ENCODE measurements at regions not wholly inside any gene's neighbourhood (a gene's known extent, or its start where the extent isn't known, plus 50 kb on each side); places are given as distances from the start of the nearest gene placed in this dataset.
A peak's percentile ranks its signal among the peaks of the same experiment; 100 is the strongest.

- H3K36me3 ChIP-seq (ENCODE audit: control insufficient read depth in 1 of 2, insufficient read depth in 2 of 2, low read length in 2 of 2) = no peaks in the 10 kb centered on the region
- BruUV-seq (replicated peaks) = no TSS peak
- H3K9me3 ChIP-seq (ENCODE audit: control insufficient read depth in 1 of 2, insufficient read depth in 1 of 2, low read depth in 1 of 2, low read length in 2 of 2) = no peaks in the 10 kb centered on the region
- H4K20me1 ChIP-seq (ENCODE audit: insufficient read depth) = no peaks in the 10 kb centered on the region
- ChIA-PET RAD21 (ENCODE audit: low non-redundant PET in 1 of 2, low total read pairs in 2 of 2, uncharacterized antibody in 2 of 2, unreplicated experiment in 2 of 2) (no interaction called here), CTCF (no interaction called here), POLR2A (interaction anchor here (2.0 to 3.2 kb wide), 2 partner anchors 10 to 68 kb away, joined by 6 to 20 read pairs; no protein-coding TSS in a partner anchor)
- H3K4me2 ChIP-seq (ENCODE audit: low read length) = peak overlapping the region; percentile 52
- intact Hi-C loops (cut with micrococcal nuclease) = no loop called here
- no peak for DNase-seq (ENCODE audit: low read depth, low spot score)
- no peaks in the 10 kb centered on the region for H3K9me2 ChIP-seq (ENCODE audit: insufficient read depth)
- H3K27me3 ChIP-seq (ENCODE audit: insufficient read depth, low read length) = no peaks in the 10 kb centered on the region
- no peak for ATAC-seq
- H3K4me1 ChIP-seq (ENCODE audit: control insufficient read depth in 1 of 2, insufficient read depth in 2 of 2, low read length in 2 of 2) = peaks cover 75 to 88% of the 10 kb centered on the region in 2 experiments
- H3K27ac ChIP-seq (ENCODE audit: low read depth, low read length) = peak overlapping the region; percentile 63
- no peak overlapping the region for H3K4me3 ChIP-seq (replicated peaks in 1 of 2; ENCODE audit: low read depth in 1 of 2, low read length in 2 of 2)
- H3K9ac ChIP-seq (ENCODE audit: low read length) = peak overlapping the region; percentile 36
- H2AFZ ChIP-seq (ENCODE audit: low read depth, low read length, poor library complexity, severe bottlenecking) = no peak overlapping the region
- TF ChIP-seq, protein P1, sequence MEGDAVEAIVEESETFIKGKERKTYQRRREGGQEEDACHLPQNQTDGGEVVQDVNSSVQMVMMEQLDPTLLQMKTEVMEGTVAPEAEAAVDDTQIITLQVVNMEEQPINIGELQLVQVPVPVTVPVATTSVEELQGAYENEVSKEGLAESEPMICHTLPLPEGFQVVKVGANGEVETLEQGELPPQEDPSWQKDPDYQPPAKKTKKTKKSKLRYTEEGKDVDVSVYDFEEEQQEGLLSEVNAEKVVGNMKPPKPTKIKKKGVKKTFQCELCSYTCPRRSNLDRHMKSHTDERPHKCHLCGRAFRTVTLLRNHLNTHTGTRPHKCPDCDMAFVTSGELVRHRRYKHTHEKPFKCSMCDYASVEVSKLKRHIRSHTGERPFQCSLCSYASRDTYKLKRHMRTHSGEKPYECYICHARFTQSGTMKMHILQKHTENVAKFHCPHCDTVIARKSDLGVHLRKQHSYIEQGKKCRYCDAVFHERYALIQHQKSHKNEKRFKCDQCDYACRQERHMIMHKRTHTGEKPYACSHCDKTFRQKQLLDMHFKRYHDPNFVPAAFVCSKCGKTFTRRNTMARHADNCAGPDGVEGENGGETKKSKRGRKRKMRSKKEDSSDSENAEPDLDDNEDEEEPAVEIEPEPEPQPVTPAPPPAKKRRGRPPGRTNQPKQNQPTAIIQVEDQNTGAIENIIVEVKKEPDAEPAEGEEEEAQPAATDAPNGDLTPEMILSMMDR (IDR thresholded peaks at IDR 0.05 in 2 of 3, conservative IDR thresholded peaks at IDR 0.05 in 1 of 3; ENCODE audit: borderline replicate concordance in 1 of 3, insufficient read depth in 1 of 3, low read depth in 2 of 3, low read length in 2 of 3) = no peak
- no peaks in the 10 kb centered on the region for H3K79me2 ChIP-seq (ENCODE audit: insufficient read depth, low read length)
Measured at GRCh38 chr1:94315552-94316116, 78.2 kb upstream of the ARHGAP29 start.

- Histone ChIP-seq H3K36me3 (ENCODE audit: control insufficient read depth in 1 of 2, insufficient read depth in 2 of 2, low read length in 2 of 2) (no peaks in the 10 kb centered on the region), H3K4me3 (replicated peaks in 1 of 2; ENCODE audit: low read depth in 1 of 2, low read length in 2 of 2) (no peak overlapping the region), H3K4me1 (ENCODE audit: control insufficient read depth in 1 of 2, insufficient read depth in 2 of 2, low read length in 2 of 2) (peaks cover 77 to 90% of the 10 kb centered on the region in 2 experiments), H3K4me2 (ENCODE audit: low read length) (peak overlapping the region; percentile 31), H3K79me2 (ENCODE audit: insufficient read depth, low read length) (no peaks in the 10 kb centered on the region), H3K9me3 (ENCODE audit: control insufficient read depth in 1 of 2, insufficient read depth in 1 of 2, low read depth in 1 of 2, low read length in 2 of 2) (no peaks in the 10 kb centered on the region), H3K9ac (ENCODE audit: low read length) (peak overlapping the region; percentile 23), H3K27me3 (ENCODE audit: insufficient read depth, low read length) (no peaks in the 10 kb centered on the region), H3K9me2 (ENCODE audit: insufficient read depth) (no peaks in the 10 kb centered on the region), H3K27ac (ENCODE audit: low read depth, low read length) (peak overlapping the region; percentile 10; the same call in 1 of the 2 replicates), H2AFZ (ENCODE audit: low read depth, low read length, poor library complexity, severe bottlenecking) (no peak overlapping the region), H4K20me1 (ENCODE audit: insufficient read depth) (no peaks in the 10 kb centered on the region)
- intact Hi-C loops (cut with micrococcal nuclease) = no loop called here
- ChIA-PET RAD21 (ENCODE audit: low non-redundant PET in 1 of 2, low total read pairs in 2 of 2, uncharacterized antibody in 2 of 2, unreplicated experiment in 2 of 2) (no interaction called here), CTCF (no interaction called here), POLR2A (interaction anchor here (1.4 kb wide), 1 partner anchor 14 kb away, joined by 3 read pairs; no protein-coding TSS in a partner anchor)
- DNase-seq (ENCODE audit: low read depth, low spot score) (no peak), ATAC-seq (no peak)
- BruUV-seq (replicated peaks) = no TSS peak
- TF ChIP-seq FOSL1 (IDR thresholded peaks at IDR 0.05; ENCODE audit: low read depth) (no peak), SIN3A (IDR thresholded peaks at IDR 0.05; ENCODE audit: low read depth) (no peak), EZH2phosphoT487 (IDR thresholded peaks at IDR 0.05; ENCODE audit: borderline replicate concordance) (no peak), YY1 (IDR thresholded peaks at IDR 0.05; ENCODE audit: extremely low read depth, insufficient replicate concordance, low read depth, low read length) (no peak), RAD21 (IDR thresholded peaks at IDR 0.05; ENCODE audit: low read depth) (no peak)
- TF ChIP-seq, protein P2, sequence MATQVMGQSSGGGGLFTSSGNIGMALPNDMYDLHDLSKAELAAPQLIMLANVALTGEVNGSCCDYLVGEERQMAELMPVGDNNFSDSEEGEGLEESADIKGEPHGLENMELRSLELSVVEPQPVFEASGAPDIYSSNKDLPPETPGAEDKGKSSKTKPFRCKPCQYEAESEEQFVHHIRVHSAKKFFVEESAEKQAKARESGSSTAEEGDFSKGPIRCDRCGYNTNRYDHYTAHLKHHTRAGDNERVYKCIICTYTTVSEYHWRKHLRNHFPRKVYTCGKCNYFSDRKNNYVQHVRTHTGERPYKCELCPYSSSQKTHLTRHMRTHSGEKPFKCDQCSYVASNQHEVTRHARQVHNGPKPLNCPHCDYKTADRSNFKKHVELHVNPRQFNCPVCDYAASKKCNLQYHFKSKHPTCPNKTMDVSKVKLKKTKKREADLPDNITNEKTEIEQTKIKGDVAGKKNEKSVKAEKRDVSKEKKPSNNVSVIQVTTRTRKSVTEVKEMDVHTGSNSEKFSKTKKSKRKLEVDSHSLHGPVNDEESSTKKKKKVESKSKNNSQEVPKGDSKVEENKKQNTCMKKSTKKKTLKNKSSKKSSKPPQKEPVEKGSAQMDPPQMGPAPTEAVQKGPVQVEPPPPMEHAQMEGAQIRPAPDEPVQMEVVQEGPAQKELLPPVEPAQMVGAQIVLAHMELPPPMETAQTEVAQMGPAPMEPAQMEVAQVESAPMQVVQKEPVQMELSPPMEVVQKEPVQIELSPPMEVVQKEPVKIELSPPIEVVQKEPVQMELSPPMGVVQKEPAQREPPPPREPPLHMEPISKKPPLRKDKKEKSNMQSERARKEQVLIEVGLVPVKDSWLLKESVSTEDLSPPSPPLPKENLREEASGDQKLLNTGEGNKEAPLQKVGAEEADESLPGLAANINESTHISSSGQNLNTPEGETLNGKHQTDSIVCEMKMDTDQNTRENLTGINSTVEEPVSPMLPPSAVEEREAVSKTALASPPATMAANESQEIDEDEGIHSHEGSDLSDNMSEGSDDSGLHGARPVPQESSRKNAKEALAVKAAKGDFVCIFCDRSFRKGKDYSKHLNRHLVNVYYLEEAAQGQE (IDR thresholded peaks at IDR 0.05; ENCODE audit: low read depth) = no peak
- TF ChIP-seq, protein P3, sequence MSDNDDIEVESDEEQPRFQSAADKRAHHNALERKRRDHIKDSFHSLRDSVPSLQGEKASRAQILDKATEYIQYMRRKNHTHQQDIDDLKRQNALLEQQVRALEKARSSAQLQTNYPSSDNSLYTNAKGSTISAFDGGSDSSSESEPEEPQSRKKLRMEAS (IDR thresholded peaks at IDR 0.05) = no peak
Measured at GRCh38 chr1:94314222-94314858, 77.0 kb upstream of the ARHGAP29 start.

Measured in HCT116 (cell line).